ENCODE measurements at regions not wholly inside any gene's neighbourhood (a gene's known extent, or its start where the extent isn't known, plus 50 kb on each side); places are given as distances from the start of the nearest gene placed in this dataset.
"Not testable (repeated sequence)": the region's sequence is repeated elsewhere in the genome, so short reads cannot be mapped to it uniquely, and the experiment has no call there.

DNA sequence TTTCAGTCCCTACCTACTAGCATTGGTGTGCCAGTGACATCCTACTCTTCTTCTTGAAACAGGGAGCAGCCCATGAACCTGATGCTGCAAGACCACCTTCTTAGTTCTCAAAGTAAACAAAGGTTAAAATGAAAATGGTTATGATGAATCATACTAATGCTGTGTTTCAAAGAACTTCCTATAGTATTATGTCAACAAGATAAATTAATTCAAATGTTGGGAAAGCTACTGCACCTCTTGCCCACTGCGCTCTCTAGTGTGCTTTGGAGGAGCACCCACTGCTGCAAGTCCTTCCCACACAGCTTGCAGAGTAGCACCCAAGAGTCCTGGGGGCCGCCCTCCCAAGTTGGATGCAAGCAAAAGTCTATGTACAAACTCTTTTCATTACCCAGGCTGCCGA is 81.1 kb downstream of the CD200R1L start:
- DNase-seq, result no peak

DNA sequence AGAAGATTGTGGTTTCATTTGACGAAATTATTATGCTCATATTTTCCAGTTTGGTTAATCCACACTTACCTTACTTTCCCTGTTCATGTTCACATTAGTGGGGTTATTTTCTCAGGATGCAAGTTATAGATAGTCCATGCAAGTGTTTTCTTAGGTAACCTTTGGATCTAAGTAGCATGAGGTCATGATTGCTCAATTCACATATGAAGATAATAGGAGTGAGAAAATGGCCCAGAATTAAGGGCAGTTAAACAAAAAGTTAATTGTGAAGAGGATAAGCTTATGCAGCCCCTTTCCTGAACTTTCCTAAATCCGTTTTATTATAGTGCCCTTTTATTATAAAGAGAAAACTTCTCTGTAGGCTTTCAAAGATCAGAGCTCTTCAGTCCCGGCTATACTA is 83.4 kb downstream of the CD200R1L start:
- DNase-seq, result no peak

DNA sequence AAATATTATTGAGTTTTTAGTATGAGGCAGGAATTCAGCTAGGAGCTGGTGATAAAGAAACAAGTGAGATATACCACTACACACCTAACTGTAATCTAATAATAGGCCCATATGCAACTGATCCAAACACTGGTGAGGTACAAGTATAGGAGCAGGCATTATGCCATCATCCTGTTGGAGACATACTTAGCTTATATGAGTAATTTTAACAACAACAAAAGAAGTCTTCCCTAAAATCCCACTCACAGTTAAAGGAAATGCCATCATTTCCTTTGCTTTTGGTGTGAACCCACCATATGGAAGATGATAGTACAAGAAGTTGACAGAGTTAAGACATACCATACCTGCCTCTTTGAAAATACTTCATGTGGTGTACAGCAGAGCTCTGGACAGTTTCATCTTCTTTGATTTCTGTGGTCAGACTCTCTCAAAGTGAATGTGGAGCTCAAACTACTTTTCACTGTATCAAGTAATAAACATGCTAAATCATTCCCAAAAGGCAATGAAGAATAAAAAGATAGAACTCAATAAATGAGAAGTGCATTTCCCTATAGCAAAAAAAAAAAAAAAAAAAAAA is 85.5 kb downstream of the CD200R1L start:
- no peak for DNase-seq

DNA sequence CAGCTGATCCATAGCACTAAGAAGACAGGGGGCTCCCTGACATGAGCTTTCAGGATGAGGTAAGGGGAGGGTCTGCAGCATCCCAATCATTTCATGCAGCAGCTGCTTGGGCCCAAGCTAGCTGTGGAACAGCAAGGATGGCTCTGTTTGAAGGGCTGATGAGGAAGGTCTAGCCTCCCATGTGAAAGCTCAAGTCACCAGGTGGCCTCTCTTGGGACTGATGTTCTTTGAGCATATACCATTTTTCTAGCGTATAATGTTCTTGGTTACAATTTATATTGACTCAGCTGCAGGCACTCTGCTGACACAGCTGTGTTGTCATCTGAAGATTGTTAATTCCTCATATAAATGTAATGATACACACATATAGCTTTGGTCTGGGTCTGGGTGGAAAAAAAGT is 87.0 kb downstream of the CD200R1L start:
- no peak for DNase-seq

DNA sequence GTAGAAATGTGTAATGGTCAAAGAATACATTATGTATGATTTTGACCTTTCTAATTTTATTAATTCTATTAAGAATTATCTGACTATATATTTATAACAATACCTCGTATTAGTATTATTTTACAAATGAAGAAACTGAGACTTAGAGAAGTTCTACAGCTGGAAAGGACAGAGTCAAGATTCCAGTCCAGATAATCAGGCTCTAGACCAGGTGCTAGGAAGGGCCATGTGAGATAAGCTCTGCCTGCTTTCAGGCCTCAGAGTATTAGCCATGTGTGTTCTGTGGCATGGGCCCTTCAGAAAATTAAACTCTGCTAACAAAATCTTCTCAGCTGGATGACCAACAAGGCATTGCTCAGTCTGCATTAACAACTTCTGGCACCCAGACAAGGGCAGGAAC is 87.5 kb downstream of the CD200R1L start:
- DNase-seq, result no peak

DNA sequence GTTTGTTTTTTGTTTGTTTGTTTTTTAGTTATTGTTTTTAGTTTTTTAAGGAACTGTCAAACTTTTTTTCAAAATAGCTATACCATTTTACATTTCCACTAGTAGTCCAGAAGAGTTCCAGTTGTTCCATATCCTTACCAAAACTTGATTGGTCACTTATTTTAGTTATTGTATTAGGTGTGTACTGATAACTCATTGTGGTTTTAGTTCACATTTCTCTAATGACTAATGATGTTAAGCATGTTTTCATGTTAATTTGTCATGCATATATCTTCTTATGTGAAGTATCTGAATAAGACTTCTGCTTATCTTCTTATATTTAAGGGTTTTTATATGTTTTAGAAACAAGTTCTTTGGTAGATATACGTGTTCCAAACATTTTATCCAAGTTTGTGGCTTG is 89.5 kb downstream of the CD200R1L start:
- no peak for DNase-seq

DNA sequence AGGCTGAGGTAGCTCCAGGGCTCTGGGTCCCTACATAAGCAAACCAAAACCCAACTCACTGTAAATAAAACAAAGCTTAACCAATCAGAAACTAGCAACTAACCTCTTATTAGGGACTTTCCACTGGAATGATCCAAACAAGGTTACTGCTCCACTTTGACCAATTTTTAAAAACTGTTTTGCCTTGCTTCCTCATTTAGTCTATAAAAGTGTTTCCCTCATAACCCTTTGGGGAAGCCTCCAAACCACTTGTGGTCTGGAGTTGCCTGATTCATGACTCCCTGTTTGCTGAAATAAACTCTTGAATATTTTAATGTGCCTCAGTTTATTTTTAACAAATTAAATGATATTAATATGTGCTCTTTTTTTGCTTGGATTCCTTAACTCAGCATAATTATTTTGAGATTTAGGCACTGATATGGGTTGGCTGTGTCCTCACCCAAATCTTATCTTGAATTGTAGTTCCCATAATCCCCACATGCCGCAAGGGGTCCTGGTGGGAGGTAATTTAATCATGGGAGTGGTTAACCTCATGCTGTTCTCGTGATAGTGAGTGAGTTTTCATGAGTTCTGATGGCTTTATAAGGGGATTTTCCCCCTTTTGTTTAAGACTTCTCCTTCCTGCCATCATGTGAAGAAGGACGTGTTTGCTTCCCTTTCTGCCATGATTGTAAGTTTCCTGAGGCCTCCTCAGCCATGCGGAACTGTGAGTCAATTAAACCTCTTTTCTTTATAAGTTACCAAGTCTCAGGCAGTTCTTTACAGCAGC is 90.6 kb downstream of the CD200R1L start:
- no peak for DNase-seq

- DNase-seq, result not testable (repeated sequence)
These were observed 91.6 kb downstream of the CD200R1L start for GRCh38 chr3:112755046-112755445.

- DNase-seq, result no peak
These were observed 94.8 kb downstream of the CD200R1L start for GRCh38 chr3:112751564-112752512.

GRCh38 chr3:112751061-112751460 is 95.6 kb downstream of the CD200R1L start:
- DNase-seq, result no peak

GRCh38 chr3:112747624-112748023 is 99.0 kb downstream of the CD200R1L start:
- DNase-seq, result no peak

GRCh38 chr3:112746675-112747280 is 99.9 kb downstream of the CD200R1L start:
- DNase-seq, result no peak

DNA sequence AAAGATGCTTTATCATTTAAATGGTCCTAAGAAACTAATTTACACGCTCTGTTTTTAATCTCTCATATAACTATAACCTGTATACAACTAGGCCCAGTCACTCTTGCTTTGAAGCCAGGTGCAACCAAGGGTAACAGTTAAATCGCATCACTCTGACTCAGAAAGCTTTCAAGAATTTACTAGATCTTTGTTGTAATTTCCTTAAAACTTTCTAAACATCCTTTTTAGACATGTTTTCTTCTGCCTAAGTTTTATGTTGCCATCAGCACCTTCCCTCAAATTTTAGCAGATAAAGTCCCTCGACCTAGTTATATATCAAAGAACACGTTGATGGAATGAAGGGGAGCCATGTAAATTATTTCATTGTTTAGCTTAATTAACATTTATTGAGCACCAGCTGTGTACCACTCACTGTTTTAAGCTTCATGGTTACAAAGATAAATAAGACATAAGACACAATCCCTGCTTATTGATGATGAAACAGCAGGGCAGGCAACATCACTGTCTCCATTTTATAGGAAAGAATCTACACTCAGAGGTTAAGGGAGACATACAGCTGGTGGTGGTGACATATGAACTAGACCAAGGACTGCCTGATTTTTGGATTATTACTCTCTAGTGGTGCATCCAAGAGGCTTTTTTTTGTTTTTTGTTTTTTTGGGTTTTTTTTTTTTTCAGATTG is 101.0 kb downstream of the CD200R1L start:
- DNase-seq, result no peak

DNA sequence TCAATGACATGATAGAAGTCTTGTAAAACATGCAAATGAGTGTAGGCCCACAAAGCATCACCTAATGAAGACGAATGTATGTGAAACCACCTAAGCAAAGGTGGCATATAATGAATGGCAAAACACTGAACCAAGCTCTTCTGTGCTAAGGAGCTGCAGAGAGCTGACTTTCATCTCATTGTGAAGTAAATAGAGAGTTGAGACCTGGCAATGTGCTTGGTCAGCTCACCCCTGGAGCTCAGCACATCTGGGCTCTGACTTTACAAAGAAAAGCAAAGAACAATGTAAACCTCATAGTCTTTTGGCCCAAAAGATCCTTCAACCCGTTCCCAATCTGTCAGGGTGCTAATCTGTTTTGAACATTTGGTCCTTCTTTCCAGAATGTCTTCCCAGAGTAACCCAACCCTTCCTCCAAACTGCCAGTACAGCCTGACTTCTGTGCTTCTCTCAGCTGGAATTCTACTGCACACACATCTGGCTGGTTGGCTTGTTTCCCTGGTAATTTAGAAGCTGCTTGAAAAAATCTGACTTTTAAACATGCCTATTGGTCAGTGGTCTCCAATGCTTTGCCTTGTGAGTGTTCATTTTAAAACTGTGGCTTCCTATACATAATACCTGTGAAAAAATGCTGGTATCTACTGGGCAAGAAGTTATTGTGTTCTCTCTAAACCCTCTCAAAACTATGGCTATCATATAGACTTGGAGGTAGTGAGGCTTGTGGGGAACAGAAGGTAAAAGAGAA is 101.7 kb downstream of the CD200R1L start:
- DNase-seq, result no peak

GRCh38 chr3:112744106-112744505 is 102.6 kb downstream of the CD200R1L start:
- DNase-seq, result no peak

- no peak for DNase-seq
These were observed 102.0 kb upstream of the CCDC80 start for GRCh38 chr3:112742934-112743333.

- DNase-seq, result no peak
These were observed 101.0 kb upstream of the CCDC80 start for GRCh38 chr3:112741983-112742382.

DNA sequence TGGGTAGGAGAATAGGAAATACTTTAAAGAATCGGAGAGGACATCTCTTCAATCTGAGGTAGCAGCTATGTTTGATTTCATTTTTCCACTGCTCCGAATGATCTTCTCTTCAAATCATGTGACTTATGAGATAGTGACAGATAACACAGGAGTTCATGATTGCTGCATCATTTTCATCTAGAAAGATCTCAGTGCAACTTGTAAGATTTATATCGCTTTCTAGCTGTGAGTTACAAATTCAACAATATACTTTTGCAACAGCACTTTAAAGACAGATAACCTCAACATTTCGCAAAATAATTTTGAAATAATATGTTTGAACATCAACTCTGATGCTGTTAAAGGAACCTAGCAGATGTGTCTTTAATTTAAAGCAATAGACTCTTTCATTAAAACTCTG is 99.9 kb upstream of the CCDC80 start:
- DNase-seq, result no peak

DNA sequence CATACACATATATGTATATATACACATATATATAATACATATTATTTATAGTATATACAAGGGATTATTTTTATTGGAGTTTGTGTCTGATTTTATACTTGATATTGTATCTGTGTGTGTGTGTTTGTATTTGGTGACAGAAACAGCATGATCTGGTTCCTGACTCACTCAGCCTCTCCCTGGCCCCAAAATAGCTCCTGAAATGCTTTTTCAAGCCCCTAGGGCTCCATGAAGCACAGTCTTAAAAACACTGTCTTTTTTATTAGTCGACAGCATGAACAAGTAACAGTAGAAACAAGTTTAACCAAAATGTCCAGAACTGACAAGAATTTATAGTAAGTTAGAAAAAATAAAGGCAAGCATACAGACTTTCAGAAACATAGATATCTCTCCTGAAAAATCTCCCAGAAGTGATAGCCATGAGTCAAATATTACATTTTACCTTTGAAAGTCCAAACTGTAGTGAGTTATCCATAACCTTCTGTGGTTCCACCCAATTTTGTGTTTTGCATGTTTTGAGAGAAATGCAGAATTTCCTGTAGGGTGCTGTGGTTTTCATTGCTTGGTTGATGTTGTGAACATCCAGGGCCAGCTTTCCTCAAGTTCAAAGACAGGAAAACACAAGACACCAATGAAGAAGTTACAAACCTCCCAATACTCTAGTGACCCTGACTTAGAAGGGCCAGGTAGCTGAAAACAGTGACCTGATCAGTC is 98.5 kb upstream of the CCDC80 start:
- no peak for DNase-seq

GRCh38 chr3:112738366-112738765 is 97.4 kb upstream of the CCDC80 start:
- no peak for DNase-seq
